ENCODE measurements at regions not wholly inside any gene's neighbourhood (a gene's known extent, or its start where the extent isn't known, plus 50 kb on each side); places are given as distances from the start of the nearest gene placed in this dataset.
A peak's percentile ranks its signal among the peaks of the same experiment; 100 is the strongest.

DNA sequence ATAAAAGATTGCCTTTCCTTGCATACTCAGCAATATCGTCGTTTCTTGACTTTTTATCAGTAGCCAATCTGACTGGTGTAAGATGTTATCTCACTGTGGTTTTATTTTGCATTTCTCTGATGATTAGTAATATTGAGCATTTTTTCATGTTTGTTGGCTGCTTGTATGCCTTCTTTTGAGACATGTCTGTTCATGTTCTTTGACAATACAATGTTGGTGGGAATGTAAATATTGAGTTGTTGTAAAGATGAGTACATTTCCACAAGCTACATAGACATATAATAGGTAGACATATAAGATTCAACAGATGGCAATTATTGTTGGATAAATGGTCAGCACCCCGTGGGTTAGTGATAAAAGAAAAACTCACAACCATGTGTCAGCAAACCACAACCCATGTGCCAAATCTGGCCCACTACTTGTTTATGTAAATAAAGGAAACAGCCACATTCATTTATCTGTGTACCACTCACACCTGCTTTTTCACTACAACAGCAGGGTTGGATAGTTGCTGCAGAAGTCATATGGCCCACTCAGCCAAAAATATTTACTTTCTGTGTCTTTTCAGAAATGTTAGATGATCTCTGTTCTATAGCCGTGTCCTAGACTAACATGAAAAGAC is 153.1 kb upstream of the VCX start:
- TF ChIP-seq, protein P1, sequence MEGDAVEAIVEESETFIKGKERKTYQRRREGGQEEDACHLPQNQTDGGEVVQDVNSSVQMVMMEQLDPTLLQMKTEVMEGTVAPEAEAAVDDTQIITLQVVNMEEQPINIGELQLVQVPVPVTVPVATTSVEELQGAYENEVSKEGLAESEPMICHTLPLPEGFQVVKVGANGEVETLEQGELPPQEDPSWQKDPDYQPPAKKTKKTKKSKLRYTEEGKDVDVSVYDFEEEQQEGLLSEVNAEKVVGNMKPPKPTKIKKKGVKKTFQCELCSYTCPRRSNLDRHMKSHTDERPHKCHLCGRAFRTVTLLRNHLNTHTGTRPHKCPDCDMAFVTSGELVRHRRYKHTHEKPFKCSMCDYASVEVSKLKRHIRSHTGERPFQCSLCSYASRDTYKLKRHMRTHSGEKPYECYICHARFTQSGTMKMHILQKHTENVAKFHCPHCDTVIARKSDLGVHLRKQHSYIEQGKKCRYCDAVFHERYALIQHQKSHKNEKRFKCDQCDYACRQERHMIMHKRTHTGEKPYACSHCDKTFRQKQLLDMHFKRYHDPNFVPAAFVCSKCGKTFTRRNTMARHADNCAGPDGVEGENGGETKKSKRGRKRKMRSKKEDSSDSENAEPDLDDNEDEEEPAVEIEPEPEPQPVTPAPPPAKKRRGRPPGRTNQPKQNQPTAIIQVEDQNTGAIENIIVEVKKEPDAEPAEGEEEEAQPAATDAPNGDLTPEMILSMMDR (IDR thresholded peaks at IDR 0.05; ENCODE audit: low read depth, low read length, missing control alignments), result no peak
- in situ Hi-C loops (cut with HindIII; ENCODE audit: low sequenced_read_pairs), result no loop called here
- peak; percentile 8 for DNase-seq (ENCODE audit: low read depth)
- no peak overlapping the region for H3K4me3 ChIP-seq (ENCODE audit: low read depth, low read length)

DNA sequence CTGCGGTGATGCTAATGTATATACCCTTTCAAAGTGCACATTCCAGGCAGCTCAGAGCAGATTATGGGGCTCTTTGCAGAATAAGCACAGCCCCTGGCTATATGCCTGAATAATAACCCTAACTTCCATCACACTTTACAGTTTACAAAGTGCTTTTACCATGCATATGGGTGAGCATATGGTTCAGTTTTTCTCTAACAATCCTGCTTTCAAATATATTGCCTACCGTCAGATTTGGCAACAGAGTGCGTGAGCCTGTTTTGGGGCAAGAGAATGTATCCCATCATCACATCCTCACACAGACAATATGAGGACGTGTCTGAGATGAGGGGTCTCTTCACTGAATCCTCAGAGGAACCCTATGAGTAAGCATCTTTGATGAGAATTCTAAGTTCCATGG is 162.8 kb upstream of the VCX start:
- TF ChIP-seq, protein P1 (IDR thresholded peaks at IDR 0.05; ENCODE audit: low read depth, low read length, missing control alignments), result no peak
- DNase-seq (ENCODE audit: low read depth), result no peak
- in situ Hi-C loops (cut with HindIII; ENCODE audit: low sequenced_read_pairs), result no loop called here
- no peak overlapping the region for H3K4me3 ChIP-seq (ENCODE audit: low read depth, low read length)

DNA sequence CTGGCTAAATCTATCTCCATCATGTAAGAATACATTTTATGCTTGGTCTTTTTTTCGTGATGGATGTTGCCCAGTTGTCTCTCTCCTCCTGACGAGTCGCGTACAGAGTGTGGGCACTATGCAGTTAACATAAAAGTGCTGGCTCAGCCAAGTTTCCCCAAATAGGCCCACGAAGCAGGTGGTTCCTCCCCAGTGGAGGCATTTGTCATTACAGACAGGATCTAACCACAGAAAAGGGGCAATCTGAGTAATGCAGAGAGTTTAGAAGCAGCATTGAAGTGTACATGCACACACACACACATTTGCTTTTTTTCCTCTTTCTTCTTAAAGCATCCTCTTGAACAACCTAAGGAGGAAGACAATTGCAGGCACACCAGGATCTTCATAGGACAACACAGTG is 188.7 kb upstream of the VCX start:
- DNase-seq (ENCODE audit: low read depth), result no peak
- in situ Hi-C loops (cut with HindIII; ENCODE audit: low sequenced_read_pairs), result no loop called here
- TF ChIP-seq, protein P1 (IDR thresholded peaks at IDR 0.05; ENCODE audit: low read depth, low read length, missing control alignments), result no peak
- no peak overlapping the region for H3K4me3 ChIP-seq (ENCODE audit: low read depth, low read length)

DNA sequence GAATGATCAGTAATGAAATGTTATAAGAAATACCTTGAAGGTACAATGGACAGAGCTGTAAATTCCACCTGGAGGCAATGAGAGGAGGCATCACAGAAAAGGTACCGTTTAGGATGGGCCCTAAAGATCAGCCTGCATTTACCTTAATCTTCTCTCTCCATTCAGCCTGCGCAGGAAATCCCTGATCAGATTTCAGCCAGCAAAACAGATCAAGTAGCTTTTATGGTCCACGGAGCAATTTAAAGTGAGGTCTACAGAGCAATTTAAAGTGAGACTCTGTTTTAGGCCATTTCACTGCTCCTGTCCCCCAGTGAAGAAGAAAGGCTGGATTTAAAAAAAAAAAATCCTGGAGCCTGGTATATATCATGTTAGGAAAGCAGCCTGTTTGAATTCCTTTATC is 195.1 kb upstream of the VCX start:
- TF ChIP-seq, protein P1 (IDR thresholded peaks at IDR 0.05; ENCODE audit: low read depth, low read length, missing control alignments), result no peak
- H3K4me3 ChIP-seq (ENCODE audit: low read depth, low read length), result no peak overlapping the region
- in situ Hi-C loops (cut with HindIII; ENCODE audit: low sequenced_read_pairs), result no loop called here
- no peak for DNase-seq (ENCODE audit: low read depth)

DNA sequence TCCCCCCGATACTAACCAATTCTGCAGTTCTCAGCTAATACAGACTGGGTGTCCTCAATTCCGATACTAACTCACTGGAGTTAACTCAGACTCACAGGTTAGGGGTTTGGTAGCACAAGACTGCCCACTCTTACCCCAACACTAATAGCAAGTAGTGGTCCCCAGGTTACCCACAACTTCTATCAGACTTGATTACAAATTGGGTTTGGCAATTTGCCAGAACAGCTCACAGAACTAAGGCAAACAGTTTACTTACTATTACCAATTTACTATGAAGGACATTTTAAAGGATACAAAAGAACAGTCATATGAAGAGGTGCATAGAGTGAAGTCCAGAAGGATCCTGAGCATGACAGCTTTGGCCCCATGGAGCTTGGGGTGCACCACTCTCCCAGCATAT is 201.8 kb upstream of the VCX start:
- DNase-seq (ENCODE audit: low read depth), result no peak
- in situ Hi-C loops (cut with HindIII; ENCODE audit: low sequenced_read_pairs), result no loop called here
- no peak overlapping the region for H3K4me3 ChIP-seq (ENCODE audit: low read depth, low read length)
- TF ChIP-seq, protein P1 (IDR thresholded peaks at IDR 0.05; ENCODE audit: low read depth, low read length, missing control alignments), result no peak

DNA sequence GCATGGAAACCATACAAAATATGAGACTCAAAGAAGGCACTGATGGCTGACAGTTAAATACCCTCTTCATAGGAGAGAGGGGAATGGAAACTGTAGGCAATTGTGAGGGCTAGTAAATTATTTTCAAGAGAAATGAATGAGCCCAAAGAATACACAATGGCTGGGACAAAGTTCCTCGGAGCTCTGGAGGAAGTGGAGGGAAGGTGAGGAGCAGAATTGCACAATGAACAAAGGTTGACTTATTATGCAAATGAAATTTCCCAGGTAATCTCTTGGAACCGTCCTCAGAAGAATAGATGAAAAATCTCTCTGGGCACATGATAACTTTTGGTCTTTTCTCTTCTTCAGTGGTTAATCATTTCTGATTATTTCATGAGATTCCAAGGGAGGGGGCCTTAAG is 202.6 kb upstream of the VCX start:
- no peak for DNase-seq (ENCODE audit: low read depth)
- TF ChIP-seq, protein P1 (IDR thresholded peaks at IDR 0.05; ENCODE audit: low read depth, low read length, missing control alignments), result no peak
- no peak overlapping the region for H3K4me3 ChIP-seq (ENCODE audit: low read depth, low read length)
- in situ Hi-C loops (cut with HindIII; ENCODE audit: low sequenced_read_pairs), result no loop called here
